ENCODE measurements at regions not wholly inside any gene's neighbourhood (a gene's known extent, or its start where the extent isn't known, plus 50 kb on each side); places are given as distances from the start of the nearest gene placed in this dataset.

GRCh38 chr16:54587176-54587515 is 300.6 kb upstream of the IRX3 start:
- DNase-seq (ENCODE audit: insufficient read length, low spot score) (no peak), FAIRE-seq (no peak)
- TF ChIP-seq, protein P1, sequence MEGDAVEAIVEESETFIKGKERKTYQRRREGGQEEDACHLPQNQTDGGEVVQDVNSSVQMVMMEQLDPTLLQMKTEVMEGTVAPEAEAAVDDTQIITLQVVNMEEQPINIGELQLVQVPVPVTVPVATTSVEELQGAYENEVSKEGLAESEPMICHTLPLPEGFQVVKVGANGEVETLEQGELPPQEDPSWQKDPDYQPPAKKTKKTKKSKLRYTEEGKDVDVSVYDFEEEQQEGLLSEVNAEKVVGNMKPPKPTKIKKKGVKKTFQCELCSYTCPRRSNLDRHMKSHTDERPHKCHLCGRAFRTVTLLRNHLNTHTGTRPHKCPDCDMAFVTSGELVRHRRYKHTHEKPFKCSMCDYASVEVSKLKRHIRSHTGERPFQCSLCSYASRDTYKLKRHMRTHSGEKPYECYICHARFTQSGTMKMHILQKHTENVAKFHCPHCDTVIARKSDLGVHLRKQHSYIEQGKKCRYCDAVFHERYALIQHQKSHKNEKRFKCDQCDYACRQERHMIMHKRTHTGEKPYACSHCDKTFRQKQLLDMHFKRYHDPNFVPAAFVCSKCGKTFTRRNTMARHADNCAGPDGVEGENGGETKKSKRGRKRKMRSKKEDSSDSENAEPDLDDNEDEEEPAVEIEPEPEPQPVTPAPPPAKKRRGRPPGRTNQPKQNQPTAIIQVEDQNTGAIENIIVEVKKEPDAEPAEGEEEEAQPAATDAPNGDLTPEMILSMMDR (IDR thresholded peaks at IDR 0.05; ENCODE audit: insufficient read depth, missing control alignments): no peak

DNA sequence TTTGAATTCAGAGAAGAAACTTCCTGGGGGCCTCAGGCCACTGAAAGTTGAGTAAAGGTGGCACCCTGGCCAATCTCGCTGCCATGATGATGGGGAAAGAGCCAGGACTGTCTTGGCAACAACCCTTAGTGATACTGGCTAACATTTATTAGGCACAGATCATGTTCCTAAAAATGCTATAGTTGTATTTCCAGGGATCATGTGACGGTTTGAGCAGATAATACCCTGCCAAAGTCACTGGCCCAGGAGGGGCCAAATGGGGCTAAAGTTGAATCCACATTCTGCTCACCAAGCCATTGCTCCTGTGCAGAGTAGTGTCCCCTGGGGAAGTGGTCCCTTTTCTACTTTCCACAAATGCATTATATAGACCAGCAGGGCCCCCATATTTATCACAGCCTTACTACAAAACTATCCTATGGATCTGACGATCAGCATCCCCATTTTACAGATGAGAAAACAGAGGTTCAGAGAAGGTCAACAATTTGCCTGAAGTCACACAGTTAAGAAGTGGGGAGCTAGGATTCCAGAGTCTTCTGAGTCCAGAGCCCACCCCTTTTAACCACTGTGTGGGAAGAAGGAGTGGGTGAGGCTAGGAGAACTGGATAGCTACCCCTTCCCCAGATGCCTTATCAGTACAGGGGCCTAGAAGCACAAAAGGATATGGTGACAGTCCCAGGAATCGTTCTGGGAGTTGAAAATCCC is 300.0 kb upstream of the IRX3 start:
- TF ChIP-seq, protein P1 (IDR thresholded peaks at IDR 0.05; ENCODE audit: insufficient read depth, missing control alignments): no peak
- DNase-seq (ENCODE audit: insufficient read length, low spot score) (no peak), FAIRE-seq (no peak)

GRCh38 chr16:54585998-54586340 is 299.4 kb upstream of the IRX3 start:
- TF ChIP-seq, protein P1 (IDR thresholded peaks at IDR 0.05; ENCODE audit: insufficient read depth, missing control alignments): no peak
- DNase-seq (ENCODE audit: insufficient read length, low spot score) (no peak), FAIRE-seq (no peak)

GRCh38 chr16:54585094-54585997 is 298.8 kb upstream of the IRX3 start:
- TF ChIP-seq, protein P1 (IDR thresholded peaks at IDR 0.05; ENCODE audit: insufficient read depth, missing control alignments): no peak
- DNase-seq (ENCODE audit: insufficient read length, low spot score) (no peak), FAIRE-seq (no peak)

- no peak for DNase-seq (ENCODE audit: insufficient read length, low spot score)
- FAIRE-seq: no peak
Measured at GRCh38 chr16:54584121-54584520, 297.5 kb upstream of the IRX3 start.

GRCh38 chr16:54582631-54583250 is 296.2 kb upstream of the IRX3 start:
- FAIRE-seq (no peak), DNase-seq (ENCODE audit: insufficient read length, low spot score) (no peak)
- TF ChIP-seq, protein P1 (IDR thresholded peaks at IDR 0.05; ENCODE audit: insufficient read depth, missing control alignments): no peak

More at GRCh38 chr16:54584121-54584520, 297.5 kb upstream of the IRX3 start:
- TF ChIP-seq, protein P1 (IDR thresholded peaks at IDR 0.05; ENCODE audit: insufficient read depth, missing control alignments): no peak
